ENCODE measurements at regions not wholly inside any gene's neighbourhood (a gene's known extent, or its start where the extent isn't known, plus 50 kb on each side); places are given as distances from the start of the nearest gene placed in this dataset.
"Not testable (repeated sequence)": the region's sequence is repeated elsewhere in the genome, so short reads cannot be mapped to it uniquely, and the experiment has no call there.

- H2AFZ ChIP-seq (ENCODE audit: low read depth, low read length), result no peak overlapping the region
- H3K36me3 ChIP-seq (ENCODE audit: insufficient read depth, low read length), result no peaks in the 10 kb centered on the region
- no peak overlapping the region for H3K9ac ChIP-seq (ENCODE audit: low read length)
- no peak for TF ChIP-seq TAF1 (IDR thresholded peaks at IDR 0.05; ENCODE audit: low read depth)
- TF ChIP-seq POLR2AphosphoS5 (IDR thresholded peaks at IDR 0.05), result no peak
- TF ChIP-seq EP300 (conservative IDR thresholded peaks at IDR 0.05; ENCODE audit: poor library complexity, severe bottlenecking), result no peak
- no peak for TF ChIP-seq MXI1 (conservative IDR thresholded peaks at IDR 0.05; ENCODE audit: poor library complexity, severe bottlenecking)
- TF ChIP-seq RAD21 (conservative IDR thresholded peaks at IDR 0.05), result no peak
- no peak for TF ChIP-seq EZH2 (IDR thresholded peaks at IDR 0.05; ENCODE audit: borderline replicate concordance, insufficient read depth, low read length, poor library complexity, severe bottlenecking)
- no peak for TF ChIP-seq SMC3 (conservative IDR thresholded peaks at IDR 0.05; ENCODE audit: poor library complexity)
- TF ChIP-seq, protein P1, sequence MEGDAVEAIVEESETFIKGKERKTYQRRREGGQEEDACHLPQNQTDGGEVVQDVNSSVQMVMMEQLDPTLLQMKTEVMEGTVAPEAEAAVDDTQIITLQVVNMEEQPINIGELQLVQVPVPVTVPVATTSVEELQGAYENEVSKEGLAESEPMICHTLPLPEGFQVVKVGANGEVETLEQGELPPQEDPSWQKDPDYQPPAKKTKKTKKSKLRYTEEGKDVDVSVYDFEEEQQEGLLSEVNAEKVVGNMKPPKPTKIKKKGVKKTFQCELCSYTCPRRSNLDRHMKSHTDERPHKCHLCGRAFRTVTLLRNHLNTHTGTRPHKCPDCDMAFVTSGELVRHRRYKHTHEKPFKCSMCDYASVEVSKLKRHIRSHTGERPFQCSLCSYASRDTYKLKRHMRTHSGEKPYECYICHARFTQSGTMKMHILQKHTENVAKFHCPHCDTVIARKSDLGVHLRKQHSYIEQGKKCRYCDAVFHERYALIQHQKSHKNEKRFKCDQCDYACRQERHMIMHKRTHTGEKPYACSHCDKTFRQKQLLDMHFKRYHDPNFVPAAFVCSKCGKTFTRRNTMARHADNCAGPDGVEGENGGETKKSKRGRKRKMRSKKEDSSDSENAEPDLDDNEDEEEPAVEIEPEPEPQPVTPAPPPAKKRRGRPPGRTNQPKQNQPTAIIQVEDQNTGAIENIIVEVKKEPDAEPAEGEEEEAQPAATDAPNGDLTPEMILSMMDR (IDR thresholded peaks at IDR 0.05; ENCODE audit: poor library complexity, severe bottlenecking), result no peak
- TF ChIP-seq, protein P2, sequence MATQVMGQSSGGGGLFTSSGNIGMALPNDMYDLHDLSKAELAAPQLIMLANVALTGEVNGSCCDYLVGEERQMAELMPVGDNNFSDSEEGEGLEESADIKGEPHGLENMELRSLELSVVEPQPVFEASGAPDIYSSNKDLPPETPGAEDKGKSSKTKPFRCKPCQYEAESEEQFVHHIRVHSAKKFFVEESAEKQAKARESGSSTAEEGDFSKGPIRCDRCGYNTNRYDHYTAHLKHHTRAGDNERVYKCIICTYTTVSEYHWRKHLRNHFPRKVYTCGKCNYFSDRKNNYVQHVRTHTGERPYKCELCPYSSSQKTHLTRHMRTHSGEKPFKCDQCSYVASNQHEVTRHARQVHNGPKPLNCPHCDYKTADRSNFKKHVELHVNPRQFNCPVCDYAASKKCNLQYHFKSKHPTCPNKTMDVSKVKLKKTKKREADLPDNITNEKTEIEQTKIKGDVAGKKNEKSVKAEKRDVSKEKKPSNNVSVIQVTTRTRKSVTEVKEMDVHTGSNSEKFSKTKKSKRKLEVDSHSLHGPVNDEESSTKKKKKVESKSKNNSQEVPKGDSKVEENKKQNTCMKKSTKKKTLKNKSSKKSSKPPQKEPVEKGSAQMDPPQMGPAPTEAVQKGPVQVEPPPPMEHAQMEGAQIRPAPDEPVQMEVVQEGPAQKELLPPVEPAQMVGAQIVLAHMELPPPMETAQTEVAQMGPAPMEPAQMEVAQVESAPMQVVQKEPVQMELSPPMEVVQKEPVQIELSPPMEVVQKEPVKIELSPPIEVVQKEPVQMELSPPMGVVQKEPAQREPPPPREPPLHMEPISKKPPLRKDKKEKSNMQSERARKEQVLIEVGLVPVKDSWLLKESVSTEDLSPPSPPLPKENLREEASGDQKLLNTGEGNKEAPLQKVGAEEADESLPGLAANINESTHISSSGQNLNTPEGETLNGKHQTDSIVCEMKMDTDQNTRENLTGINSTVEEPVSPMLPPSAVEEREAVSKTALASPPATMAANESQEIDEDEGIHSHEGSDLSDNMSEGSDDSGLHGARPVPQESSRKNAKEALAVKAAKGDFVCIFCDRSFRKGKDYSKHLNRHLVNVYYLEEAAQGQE (IDR thresholded peaks at IDR 0.05; ENCODE audit: borderline replicate concordance), result no peak
- H3K4me2 ChIP-seq (ENCODE audit: low read length), result no peak overlapping the region
- no peak overlapping the region for H3K4me3 ChIP-seq (ENCODE audit: low read length)
- H3K79me2 ChIP-seq (replicated peaks; ENCODE audit: insufficient read depth, low read length), result no peaks in the 10 kb centered on the region
- no peaks in the 10 kb centered on the region for H3K9me3 ChIP-seq (ENCODE audit: low read length)
- H4K20me1 ChIP-seq (ENCODE audit: insufficient read depth), result no peaks in the 10 kb centered on the region
- no peaks in the 10 kb centered on the region for H3K9me2 ChIP-seq (ENCODE audit: insufficient read depth, low read length)
- H3K27me3 ChIP-seq (ENCODE audit: insufficient read depth, low read depth, low read length), result no peaks in the 10 kb centered on the region
- no peaks in the 10 kb centered on the region for H3F3A ChIP-seq (ENCODE audit: insufficient read depth, low read length, poor library complexity, severe bottlenecking)
- no peak overlapping the region for H3K27ac ChIP-seq (ENCODE audit: low read length)
Measured at GRCh38 chr12:28782812-28783211, 366.3 kb upstream of the FAR2 start.

DNA sequence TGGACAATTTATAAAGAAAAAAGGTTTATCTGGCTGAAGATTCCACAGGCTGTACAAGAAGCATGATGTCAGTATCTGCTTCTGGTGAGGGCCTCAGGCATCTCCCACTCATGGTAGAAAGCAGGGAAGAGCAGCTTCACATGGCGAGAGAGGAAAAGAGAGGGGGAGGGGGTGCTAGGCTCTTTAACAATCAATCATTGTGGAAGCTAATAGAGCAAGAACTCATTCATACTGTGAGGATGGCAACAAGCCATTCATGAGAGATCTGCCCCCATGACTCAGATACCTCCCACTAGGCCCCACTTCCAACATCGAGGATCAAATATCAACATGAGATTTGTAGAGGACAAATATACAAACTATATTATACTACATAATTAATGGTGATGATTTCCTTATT is 361.9 kb upstream of the FAR2 start:
- H3K27me3 ChIP-seq (ENCODE audit: insufficient read depth, low read depth, low read length), result no peaks in the 10 kb centered on the region
- H4K20me1 ChIP-seq (ENCODE audit: insufficient read depth), result no peaks in the 10 kb centered on the region
- H2AFZ ChIP-seq (ENCODE audit: low read depth, low read length), result no peak overlapping the region
- no peaks in the 10 kb centered on the region for H3K9me2 ChIP-seq (ENCODE audit: insufficient read depth, low read length)
- no peaks in the 10 kb centered on the region for H3K79me2 ChIP-seq (replicated peaks; ENCODE audit: insufficient read depth, low read length)
- no peaks in the 10 kb centered on the region for H3F3A ChIP-seq (ENCODE audit: insufficient read depth, low read length, poor library complexity, severe bottlenecking)
- TF ChIP-seq MXI1 (conservative IDR thresholded peaks at IDR 0.05; ENCODE audit: poor library complexity, severe bottlenecking) (no peak), TAF1 (IDR thresholded peaks at IDR 0.05; ENCODE audit: low read depth) (no peak), RAD21 (conservative IDR thresholded peaks at IDR 0.05) (no peak), POLR2AphosphoS5 (IDR thresholded peaks at IDR 0.05) (no peak), SMC3 (conservative IDR thresholded peaks at IDR 0.05; ENCODE audit: poor library complexity) (no peak), EZH2 (IDR thresholded peaks at IDR 0.05; ENCODE audit: borderline replicate concordance, insufficient read depth, low read length, poor library complexity, severe bottlenecking) (no peak), EP300 (conservative IDR thresholded peaks at IDR 0.05; ENCODE audit: poor library complexity, severe bottlenecking) (no peak)
- TF ChIP-seq, protein P2 (IDR thresholded peaks at IDR 0.05; ENCODE audit: borderline replicate concordance), result no peak
- TF ChIP-seq, protein P1 (IDR thresholded peaks at IDR 0.05; ENCODE audit: poor library complexity, severe bottlenecking), result no peak
- H3K4me2 ChIP-seq (ENCODE audit: low read length), result no peak overlapping the region
- no peak overlapping the region for H3K4me3 ChIP-seq (ENCODE audit: low read length)
- H3K9me3 ChIP-seq (ENCODE audit: low read length), result no peaks in the 10 kb centered on the region
- no peaks in the 10 kb centered on the region for H3K36me3 ChIP-seq (ENCODE audit: insufficient read depth, low read length)
- H3K27ac ChIP-seq (ENCODE audit: low read length), result no peak overlapping the region
- no peak overlapping the region for H3K9ac ChIP-seq (ENCODE audit: low read length)

DNA sequence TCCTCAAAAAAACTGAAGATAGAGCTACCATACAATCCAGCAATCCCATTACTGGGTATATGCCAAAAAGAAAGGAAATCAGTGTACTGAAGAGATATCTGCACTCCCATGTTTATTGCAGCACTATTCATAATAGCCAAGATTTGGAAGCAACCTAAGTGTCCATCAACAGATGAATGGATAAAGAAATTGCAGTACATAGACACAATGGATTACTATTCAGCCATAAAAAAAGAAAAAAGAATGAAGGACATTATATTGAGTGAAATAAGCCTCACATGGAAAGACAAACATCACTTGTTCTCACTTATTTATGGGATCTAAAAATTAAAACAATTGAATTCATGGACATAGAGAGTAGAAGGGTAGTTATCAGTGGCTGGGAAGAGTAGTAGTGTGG is 360.8 kb upstream of the FAR2 start:
- not testable (repeated sequence) for H3K9ac ChIP-seq (ENCODE audit: low read length); H3K9me2 ChIP-seq (ENCODE audit: insufficient read depth, low read length); H4K20me1 ChIP-seq (ENCODE audit: insufficient read depth); H3K27me3 ChIP-seq (ENCODE audit: insufficient read depth, low read depth, low read length); H3K79me2 ChIP-seq (replicated peaks; ENCODE audit: insufficient read depth, low read length); H3K27ac ChIP-seq (ENCODE audit: low read length); H3F3A ChIP-seq (ENCODE audit: insufficient read depth, low read length, poor library complexity, severe bottlenecking); H3K4me3 ChIP-seq (ENCODE audit: low read length); H3K36me3 ChIP-seq (ENCODE audit: insufficient read depth, low read length); H3K9me3 ChIP-seq (ENCODE audit: low read length); H2AFZ ChIP-seq (ENCODE audit: low read depth, low read length); H3K4me2 ChIP-seq (ENCODE audit: low read length)
